ENCODE measurements at regions not wholly inside any gene's neighbourhood (a gene's known extent, or its start where the extent isn't known, plus 50 kb on each side); places are given as distances from the start of the nearest gene placed in this dataset.

GRCh38 chr4:67038228-67038566 lies 507.1 kb downstream of the CENPC start:
- TF ChIP-seq, protein P1, sequence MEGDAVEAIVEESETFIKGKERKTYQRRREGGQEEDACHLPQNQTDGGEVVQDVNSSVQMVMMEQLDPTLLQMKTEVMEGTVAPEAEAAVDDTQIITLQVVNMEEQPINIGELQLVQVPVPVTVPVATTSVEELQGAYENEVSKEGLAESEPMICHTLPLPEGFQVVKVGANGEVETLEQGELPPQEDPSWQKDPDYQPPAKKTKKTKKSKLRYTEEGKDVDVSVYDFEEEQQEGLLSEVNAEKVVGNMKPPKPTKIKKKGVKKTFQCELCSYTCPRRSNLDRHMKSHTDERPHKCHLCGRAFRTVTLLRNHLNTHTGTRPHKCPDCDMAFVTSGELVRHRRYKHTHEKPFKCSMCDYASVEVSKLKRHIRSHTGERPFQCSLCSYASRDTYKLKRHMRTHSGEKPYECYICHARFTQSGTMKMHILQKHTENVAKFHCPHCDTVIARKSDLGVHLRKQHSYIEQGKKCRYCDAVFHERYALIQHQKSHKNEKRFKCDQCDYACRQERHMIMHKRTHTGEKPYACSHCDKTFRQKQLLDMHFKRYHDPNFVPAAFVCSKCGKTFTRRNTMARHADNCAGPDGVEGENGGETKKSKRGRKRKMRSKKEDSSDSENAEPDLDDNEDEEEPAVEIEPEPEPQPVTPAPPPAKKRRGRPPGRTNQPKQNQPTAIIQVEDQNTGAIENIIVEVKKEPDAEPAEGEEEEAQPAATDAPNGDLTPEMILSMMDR (IDR thresholded peaks at IDR 0.05), result no peak
- TF ChIP-seq POLR2AphosphoS5 (IDR thresholded peaks at IDR 0.05), result no peak

Data from breast epithelium (tissue), 3 donors.